HUES64 (cell line): ENCODE measurements at regions not wholly inside any gene's neighbourhood (a gene's known extent, or its start where the extent isn't known, plus 50 kb on each side); places are given as distances from the start of the nearest gene placed in this dataset.
A peak's percentile ranks its signal among the peaks of the same experiment; 100 is the strongest.

Experiments
- H3K27ac ChIP-seq: 2 replicates; pipeline ENCODE4 v1.7.0; 2013; ENCODE audit warnings: low read depth, low read length, inconsistent platforms
- H3K27me3 ChIP-seq: 2 replicates; pipeline ENCODE4 v1.6.1; 2013; ENCODE audit warnings: mild to moderate bottlenecking, low read length; ENCODE audit not compliant: insufficient read depth
- H3K36me3 ChIP-seq: 2 replicates; pipeline ENCODE4 v1.6.1; 2013; ENCODE audit warnings: mild to moderate bottlenecking, low read length; ENCODE audit not compliant: insufficient read depth
- H3K4me1 ChIP-seq: 2 replicates; pipeline ENCODE4 v1.6.1; 2013; ENCODE audit warnings: mild to moderate bottlenecking, low read length, moderate library complexity; ENCODE audit not compliant: insufficient read depth
- H3K4me3 ChIP-seq: 2 replicates; pipeline ENCODE4 v1.5.1; 2013; ENCODE audit warnings: mild to moderate bottlenecking, low read length, moderate library complexity
- H3K9ac ChIP-seq: 2 replicates; pipeline ENCODE4 v1.6.1; 2013; ENCODE audit warnings: mild to moderate bottlenecking, low read depth, low read length
- H3K9me3 ChIP-seq: 2 replicates; pipeline ENCODE4 v1.6.1; 2013; ENCODE audit warnings: low read depth, low read length; ENCODE audit not compliant: insufficient read depth
- WGBS: fragments of 150-250, 120-280 bp; methylation state at CpG from one replicate; pipeline ENCODE4 v1.1.7; 2013; ENCODE audit warnings: missing lambda C conversion rate; 5-methylcytosine and 5-hydroxymethylcytosine counted together

DNA sequence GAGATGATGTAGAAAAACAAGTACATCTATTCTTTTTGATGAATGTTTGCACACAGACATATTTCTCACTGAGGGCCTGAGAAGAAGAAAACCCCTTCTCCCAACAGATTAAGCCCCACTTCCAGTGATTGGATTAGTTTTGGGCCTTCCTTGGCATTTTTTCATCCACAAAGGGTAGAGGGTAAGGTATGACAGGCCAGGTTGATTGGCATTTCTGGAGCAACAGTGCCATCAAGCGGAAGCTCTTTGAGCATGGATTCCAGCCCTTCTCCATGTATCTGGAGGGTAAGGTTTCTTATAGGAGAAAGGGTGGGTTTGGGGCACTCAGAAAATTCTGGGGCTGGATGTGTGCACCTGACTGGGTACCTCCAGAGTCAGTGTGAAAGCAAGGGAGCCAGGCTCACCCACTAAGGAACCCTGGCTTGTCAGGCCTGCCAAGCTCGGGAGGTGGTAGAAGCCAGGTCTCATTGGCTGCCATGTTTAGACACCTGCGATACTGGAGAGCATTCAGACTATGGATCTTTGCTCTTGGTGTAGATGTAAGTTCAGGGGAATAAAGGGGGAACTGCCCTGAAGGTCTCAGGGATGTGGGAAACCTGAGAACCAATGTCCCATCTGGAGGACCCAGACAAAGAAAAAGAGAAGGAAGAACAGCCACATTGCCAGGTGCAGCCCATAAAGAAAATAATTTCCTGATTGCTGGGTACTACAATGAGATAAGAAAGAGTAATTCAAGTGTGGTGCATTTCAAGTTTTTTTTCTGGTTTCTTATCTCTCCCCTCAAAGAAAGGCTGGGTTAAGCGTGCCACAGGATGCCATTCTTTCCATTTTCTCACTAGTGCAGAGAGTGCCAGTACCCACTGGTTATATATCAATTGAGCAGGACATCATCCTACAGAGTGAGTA is 222.3 kb upstream of the AGTR2 start:
- no peak overlapping the region for H3K27ac ChIP-seq
- H3K9ac ChIP-seq: no peak overlapping the region
- H3K4me1 ChIP-seq: peaks cover 4% of the 10 kb centered on the region; the same call in 1 of the 2 replicates
- no peak overlapping the region for H3K4me3 ChIP-seq
- 98% methylated on average over 4 of the region's 4 CpGs for WGBS
- no peaks in the 10 kb centered on the region for H3K9me3 ChIP-seq
- H3K27me3 ChIP-seq: no peaks in the 10 kb centered on the region
- H3K36me3 ChIP-seq: no peaks in the 10 kb centered on the region

DNA sequence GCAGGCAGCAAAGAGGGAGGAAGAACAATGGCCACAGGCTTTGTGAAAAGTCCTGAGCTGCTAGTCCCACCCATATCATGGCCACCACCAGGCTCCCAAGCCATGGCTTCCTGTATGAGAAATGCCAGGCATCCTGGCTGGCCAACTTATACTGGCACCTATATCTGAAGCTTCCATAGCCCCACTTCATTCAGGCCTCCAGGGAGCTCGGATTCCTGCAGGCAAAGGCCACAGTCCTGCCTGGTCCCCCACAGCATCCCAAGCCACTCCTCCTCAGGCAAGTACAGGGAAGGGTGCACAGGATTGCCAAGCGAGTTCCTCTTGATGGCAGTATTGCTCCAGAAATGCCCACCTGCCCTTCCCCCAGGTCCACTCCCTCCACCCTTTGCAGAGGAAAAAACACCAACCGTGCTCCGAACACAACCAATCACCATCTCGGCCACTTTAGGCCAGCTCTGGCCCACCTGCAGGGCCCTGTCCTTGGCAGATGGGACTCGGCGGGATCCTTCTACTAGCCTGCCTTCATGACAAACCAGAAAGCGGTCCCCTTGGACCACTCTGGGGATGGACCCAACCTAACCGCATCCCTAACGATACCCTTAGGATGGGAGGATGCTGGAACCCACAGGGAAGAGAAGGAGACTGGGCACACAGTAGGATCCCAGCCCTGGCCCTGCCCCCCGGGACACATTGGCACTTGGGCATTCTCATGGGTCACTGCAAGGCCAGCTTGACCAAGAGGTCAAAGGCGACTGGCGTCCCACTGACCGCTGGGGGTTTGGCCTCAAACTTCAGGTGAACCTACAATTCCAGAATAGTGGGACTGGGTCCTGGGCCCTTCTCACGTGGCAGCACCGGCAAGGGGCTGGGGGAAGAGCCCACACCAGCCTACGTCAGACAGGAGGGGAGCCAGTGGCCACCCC is 220.4 kb upstream of the AGTR2 start:
- no peak overlapping the region for H3K9ac ChIP-seq
- no peak overlapping the region for H3K27ac ChIP-seq
- 83% methylated on average over 17 of the region's 17 CpGs for WGBS
- peaks cover 4% of the 10 kb centered on the region; the same call in 1 of the 2 replicates for H3K4me1 ChIP-seq
- H3K27me3 ChIP-seq: no peaks in the 10 kb centered on the region
- no peak overlapping the region for H3K4me3 ChIP-seq
- H3K36me3 ChIP-seq: no peaks in the 10 kb centered on the region
- H3K9me3 ChIP-seq: no peaks in the 10 kb centered on the region

DNA sequence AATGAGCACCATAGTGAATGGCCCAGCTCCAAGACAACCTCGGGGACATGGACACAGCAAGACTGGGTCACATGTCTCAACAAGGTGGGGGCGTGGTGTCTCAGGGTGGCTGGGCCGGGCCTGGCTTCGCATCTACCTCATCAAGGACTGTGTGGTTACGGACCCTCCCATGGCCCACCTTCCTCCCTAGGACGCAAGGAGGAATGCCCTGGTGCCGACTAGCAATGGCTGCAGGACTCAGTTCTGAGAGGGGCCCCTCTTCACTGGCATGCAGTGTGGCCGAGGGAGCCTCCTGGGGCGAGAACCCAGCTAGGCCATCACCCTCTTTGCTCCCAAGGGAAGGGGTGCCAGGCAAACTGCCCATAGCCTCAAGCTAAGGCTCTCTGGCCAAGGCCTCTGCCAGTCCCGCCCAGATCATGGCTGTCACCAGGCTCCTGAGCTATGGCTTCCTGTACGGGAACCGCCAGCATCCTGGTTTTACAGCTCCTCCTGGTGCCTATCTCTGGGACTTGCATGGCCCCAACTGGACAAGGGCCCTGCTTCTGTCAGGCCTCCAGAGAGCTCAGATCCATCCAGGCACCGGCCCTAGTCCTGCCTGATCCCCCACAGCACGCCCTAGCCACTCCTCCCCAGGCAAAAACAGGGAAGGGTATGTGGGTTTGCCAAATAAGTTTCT is 218.0 kb upstream of the AGTR2 start:
- H3K27me3 ChIP-seq: no peaks in the 10 kb centered on the region
- 96% methylated on average over 13 of the region's 14 CpGs for WGBS

DNA sequence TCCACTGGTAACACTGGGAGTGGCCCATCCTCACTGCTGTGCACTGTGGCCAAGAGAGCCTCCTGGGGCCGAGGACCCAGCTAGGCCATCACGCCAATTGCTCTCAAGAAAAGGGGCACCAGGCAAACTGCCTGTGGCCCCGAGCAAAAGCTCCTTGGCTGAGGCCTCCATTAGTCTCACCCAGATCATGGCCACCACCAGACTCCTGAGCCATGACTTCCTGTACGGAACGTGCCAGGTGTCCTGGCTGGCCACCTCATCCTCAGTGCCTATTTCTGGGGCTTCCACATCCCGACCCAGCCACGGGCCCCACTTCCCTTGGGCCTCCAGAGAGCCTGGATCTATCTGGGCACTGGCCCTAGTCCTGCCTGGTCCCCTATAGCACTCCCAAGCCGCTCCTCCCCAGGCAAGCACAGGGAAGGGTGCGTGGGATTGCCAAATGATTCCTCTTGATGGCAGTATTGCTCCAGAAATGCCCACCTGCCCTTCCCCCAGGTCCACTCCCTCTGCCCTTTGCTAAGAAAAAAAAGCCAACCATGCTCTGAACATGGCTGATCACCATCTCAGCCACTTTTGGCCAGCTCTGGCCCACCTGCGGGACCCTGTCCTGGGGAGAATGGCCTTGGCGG is 212.6 kb upstream of the AGTR2 start:
- WGBS: 89% methylated on average over 11 of the region's 11 CpGs
- H3K4me3 ChIP-seq: no peak overlapping the region
- H3K27me3 ChIP-seq: no peaks in the 10 kb centered on the region
- H3K4me1 ChIP-seq: peaks cover 10% of the 10 kb centered on the region; the same call in 1 of the 2 replicates
- no peaks in the 10 kb centered on the region for H3K36me3 ChIP-seq
- H3K9me3 ChIP-seq: no peaks in the 10 kb centered on the region
- H3K9ac ChIP-seq: no peak overlapping the region
- H3K27ac ChIP-seq: no peak overlapping the region

More for the DNA sequence above, 218.0 kb upstream of the AGTR2 start:
- Histone ChIP-seq H3K9me3 (no peaks in the 10 kb centered on the region), H3K4me1 (peaks cover 4% of the 10 kb centered on the region; the same call in 1 of the 2 replicates), H3K36me3 (no peaks in the 10 kb centered on the region), H3K9ac (no peak overlapping the region), H3K27ac (no peak overlapping the region), H3K4me3 (no peak overlapping the region)

DNA sequence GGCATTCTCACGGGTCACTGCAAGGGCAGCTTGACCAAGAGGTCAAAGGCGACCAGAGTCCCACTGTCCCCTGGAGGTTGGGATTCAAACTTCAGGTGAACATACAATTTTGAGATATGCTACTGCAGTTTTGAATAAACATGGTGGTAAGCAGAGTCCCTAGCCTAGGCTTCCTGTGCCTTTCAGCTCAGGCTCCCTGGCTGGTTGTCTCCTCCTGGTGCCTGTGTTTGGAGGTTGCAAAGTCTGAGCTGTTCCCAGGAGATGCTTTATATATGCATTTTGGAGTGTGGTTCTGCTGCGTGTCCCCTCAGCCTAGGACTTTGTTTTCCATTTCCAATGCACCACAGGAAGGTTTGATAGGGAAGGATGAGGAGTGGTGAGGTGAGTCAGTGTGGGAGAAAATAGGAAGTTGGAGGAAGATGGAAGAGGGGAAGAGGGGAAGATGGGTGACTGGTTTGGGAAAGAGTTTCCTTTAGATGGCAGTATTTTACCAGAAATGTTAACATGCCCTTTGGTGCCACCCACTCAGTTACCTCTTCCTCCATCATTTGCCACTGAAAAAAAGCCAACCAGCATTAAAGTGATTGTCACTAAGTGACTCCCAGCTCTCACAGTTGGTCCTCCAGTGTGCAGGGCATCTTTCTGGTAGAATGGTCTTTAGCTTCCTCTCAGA is 211.7 kb upstream of the AGTR2 start:
- WGBS: 65% methylated on average over 3 of the region's 3 CpGs
- no peaks in the 10 kb centered on the region for H3K36me3 ChIP-seq
- no peak overlapping the region for H3K4me3 ChIP-seq
- H3K27me3 ChIP-seq: no peaks in the 10 kb centered on the region
- no peaks in the 10 kb centered on the region for H3K9me3 ChIP-seq
- peaks cover 10% of the 10 kb centered on the region; the same call in 1 of the 2 replicates for H3K4me1 ChIP-seq
- no peak overlapping the region for H3K27ac ChIP-seq
- no peak overlapping the region for H3K9ac ChIP-seq

DNA sequence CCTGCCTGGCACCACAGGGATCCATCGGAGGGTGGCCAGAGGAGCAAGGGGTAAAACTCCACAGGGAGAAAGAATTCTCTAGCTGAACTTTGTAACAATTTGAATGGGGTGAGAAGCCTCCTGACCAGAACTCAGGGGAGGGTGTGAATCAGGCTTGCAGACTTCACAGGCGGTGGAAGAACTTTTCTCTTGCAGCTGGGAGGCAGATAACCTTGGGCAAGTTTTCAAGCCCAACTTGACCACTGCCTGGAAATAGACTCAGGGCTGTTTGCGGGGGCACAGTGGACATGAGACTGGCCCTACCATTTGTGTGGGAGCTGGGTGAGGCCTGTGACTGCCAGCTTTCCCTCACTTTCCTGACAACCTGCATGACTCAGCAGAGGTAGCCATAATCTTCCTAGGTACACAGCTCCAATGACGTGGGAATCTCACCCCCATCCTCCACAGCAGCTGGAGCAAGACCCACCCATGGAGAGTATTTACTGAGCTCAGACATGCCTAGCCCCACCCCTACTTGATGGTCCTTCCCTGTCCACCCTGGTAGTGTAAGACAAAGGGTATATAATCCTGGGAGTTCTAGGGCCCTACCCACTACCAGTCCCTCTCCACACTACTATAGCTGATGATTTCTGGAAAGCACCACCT is 210.0 kb upstream of the AGTR2 start:
- H3K9ac ChIP-seq: no peak overlapping the region
- H3K4me3 ChIP-seq: no peak overlapping the region
- H3K9me3 ChIP-seq: no peaks in the 10 kb centered on the region
- peaks cover 10% of the 10 kb centered on the region; the same call in 1 of the 2 replicates for H3K4me1 ChIP-seq
- no peak overlapping the region; the same call in 1 of the 2 replicates for H3K27ac ChIP-seq
- WGBS: 71% methylated on average over 4 of the region's 4 CpGs
- no peaks in the 10 kb centered on the region for H3K36me3 ChIP-seq
- H3K27me3 ChIP-seq: no peaks in the 10 kb centered on the region

DNA sequence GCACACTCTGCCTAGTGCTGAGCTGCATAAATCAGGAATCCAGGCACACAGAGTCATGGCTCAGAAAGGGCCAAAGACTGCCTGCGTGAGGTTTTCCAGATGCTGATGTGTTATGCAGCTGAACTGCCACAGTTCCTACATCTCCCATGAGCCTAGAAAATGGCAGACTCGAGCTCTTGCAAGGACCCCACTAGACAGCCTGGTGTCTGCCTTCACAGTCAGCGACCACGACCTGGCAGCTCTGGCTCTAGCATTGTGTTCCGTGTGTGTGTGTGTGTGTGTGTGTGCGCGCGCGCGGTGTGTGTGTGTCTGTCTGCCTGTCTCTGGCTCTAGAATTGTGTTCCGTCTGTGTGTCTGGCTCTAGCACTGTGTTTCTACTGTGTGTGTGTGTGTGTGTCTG is 203.6 kb upstream of the AGTR2 start:
- H3K27ac ChIP-seq: no peak overlapping the region
- H3K9me3 ChIP-seq: no peaks in the 10 kb centered on the region
- no peak overlapping the region for H3K9ac ChIP-seq
- H3K4me1 ChIP-seq: 0 out of 2 replicates have a peak, but pooled peaks cover 3% of the 10 kb centered on the region
- no peaks in the 10 kb centered on the region for H3K27me3 ChIP-seq
- peak overlapping the region; percentile 80 for H3K4me3 ChIP-seq
- H3K36me3 ChIP-seq: no peaks in the 10 kb centered on the region
- WGBS: 78% methylated on average over 11 of the region's 11 CpGs

DNA sequence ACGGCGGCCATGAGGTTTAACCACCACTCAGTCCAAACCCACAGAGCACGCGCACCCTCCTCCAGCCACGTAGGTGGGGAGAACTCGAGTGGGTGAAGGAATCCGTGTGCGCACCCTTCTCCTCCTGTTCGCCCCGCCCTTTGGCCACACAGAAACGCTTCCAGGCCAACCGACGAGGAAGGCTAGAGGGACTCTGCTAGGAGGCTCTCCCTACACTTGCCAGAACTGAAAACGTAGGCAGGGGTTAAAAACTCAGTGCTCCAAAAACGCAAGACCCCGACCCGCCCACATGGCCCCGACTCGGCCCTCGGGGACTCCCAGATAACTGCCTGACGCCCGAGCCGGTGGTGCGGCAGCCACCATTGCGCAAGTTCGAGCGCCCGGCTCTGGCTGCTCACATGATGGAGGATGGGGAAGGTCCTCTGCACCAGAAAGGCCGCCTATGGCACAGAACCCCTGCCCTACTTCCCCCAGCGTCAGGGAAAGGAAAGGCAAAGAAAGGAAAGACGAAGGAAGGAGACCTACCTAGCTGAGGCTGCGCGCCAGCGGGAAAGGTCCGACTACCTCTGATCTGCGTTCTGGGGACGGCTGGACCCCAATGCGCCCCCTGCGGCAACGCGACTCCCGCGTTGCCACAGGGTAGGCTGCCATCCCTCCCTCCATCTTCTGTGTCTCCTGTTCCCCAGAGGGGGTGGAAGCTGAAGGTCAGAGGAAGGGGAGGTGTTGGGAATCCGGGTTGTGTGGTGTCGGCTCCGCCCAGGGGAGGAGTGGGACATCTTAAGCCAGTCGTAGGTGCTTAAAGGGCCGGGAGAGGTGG is 201.9 kb upstream of the AGTR2 start:
- Histone ChIP-seq H3K36me3 (no peaks in the 10 kb centered on the region), H3K27ac (peak overlapping the region; percentile 79), H3K9me3 (no peaks in the 10 kb centered on the region), H3K4me1 (peaks cover 10% of the 10 kb centered on the region; the same call in 1 of the 2 replicates), H3K4me3 (peak overlapping the region; percentile 80), H3K27me3 (no peaks in the 10 kb centered on the region), H3K9ac (peak overlapping the region; percentile 83)
- under 1% methylated on average over 45 of the region's 48 CpGs for whole genome bisulfite sequencing

DNA sequence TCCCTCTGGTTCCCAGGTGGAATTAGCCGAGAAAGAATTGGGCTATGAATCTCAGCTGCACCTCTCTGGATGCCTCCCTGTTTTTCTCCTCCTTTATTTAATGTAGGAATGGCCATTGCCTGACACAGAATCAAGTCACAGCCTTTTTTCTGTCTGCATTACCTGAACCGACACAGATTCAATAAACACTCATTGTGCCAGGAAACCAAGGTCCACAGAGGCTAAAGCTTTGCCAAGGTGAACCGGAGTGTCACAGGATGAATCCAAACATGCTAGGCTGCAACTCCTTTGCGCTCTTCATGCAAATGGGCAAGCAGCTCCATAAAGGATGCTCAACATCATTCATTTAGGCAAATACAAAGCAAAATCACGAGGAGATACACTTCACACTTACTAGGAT is 199.8 kb upstream of the AGTR2 start:
- Histone ChIP-seq H3K4me1 (peaks cover 10% of the 10 kb centered on the region; the same call in 1 of the 2 replicates), H3K36me3 (no peaks in the 10 kb centered on the region), H3K27me3 (no peaks in the 10 kb centered on the region), H3K4me3 (no peak overlapping the region), H3K27ac (no peak overlapping the region), H3K9me3 (no peaks in the 10 kb centered on the region), H3K9ac (no peak overlapping the region)
- 85% methylated on average over 4 of the region's 5 CpGs for WGBS
